Neuronal stem cell (in vitro differentiated cells): ENCODE measurements at regions not wholly inside any gene's neighbourhood (a gene's known extent, or its start where the extent isn't known, plus 50 kb on each side); places are given as distances from the start of the nearest gene placed in this dataset.

Source experiments
- DNase-seq: peaks from one replicate; pipeline ENCODE4 v3.0.0-alpha.2; 2013; ENCODE audit warnings: low spot score
- H2AFZ ChIP-seq: one replicate; pipeline ENCODE4 v1.6.1; 2013; ENCODE audit warnings: mild to moderate bottlenecking, low read length, inconsistent platforms
- H2AK5ac ChIP-seq: 2 replicates; pipeline ENCODE4 v1.6.1; 2013; ENCODE audit warnings: low read depth, mild to moderate bottlenecking, inconsistent platforms, low read length, moderate library complexity, mixed read lengths
- H2BK120ac ChIP-seq: 2 replicates; pipeline ENCODE4 v1.6.1; 2013; ENCODE audit warnings: low read depth, mild to moderate bottlenecking, inconsistent platforms, low read length, moderate library complexity, mixed read lengths
- H2BK12ac ChIP-seq: one replicate; pipeline ENCODE4 v1.6.1; 2013; ENCODE audit warnings: low read length, inconsistent platforms
- H2BK15ac ChIP-seq: 2 replicates; pipeline ENCODE4 v1.6.1; 2013; ENCODE audit warnings: mild to moderate bottlenecking, low read length, inconsistent platforms, mixed read lengths
- H2BK5ac ChIP-seq: one replicate; pipeline ENCODE4 v1.6.1; 2013; ENCODE audit warnings: inconsistent platforms, mild to moderate bottlenecking, low read length, moderate library complexity
- H3K14ac ChIP-seq: one replicate; pipeline ENCODE4 v1.6.1; 2013; ENCODE audit warnings: low read length, inconsistent platforms
- H3K18ac ChIP-seq: 2 replicates; pipeline ENCODE4 v1.6.1; 2013; ENCODE audit warnings: low read length, inconsistent platforms
- H3K23ac ChIP-seq: 2 replicates; pipeline ENCODE4 v1.6.1; 2013; ENCODE audit warnings: low read depth, mild to moderate bottlenecking, mixed read lengths, low read length, inconsistent platforms; ENCODE audit not compliant: poor library complexity
- H3K27ac ChIP-seq: replicated peaks from 3 replicates; pipeline ENCODE4 v1.5.1; 2013; ENCODE audit warnings: low read length, inconsistent platforms
- H3K27me3 ChIP-seq, 3 experiments: 2 replicates each; pipeline ENCODE4 v1.6.1; 2013; ENCODE audit warnings: low read length in 3 of 3, mild to moderate bottlenecking in 2 of 3, inconsistent platforms in 1 of 3, low read depth in 1 of 3, mixed read lengths in 1 of 3, moderate library complexity in 1 of 3; ENCODE audit not compliant: control insufficient read depth in 3 of 3, insufficient read depth in 3 of 3
- H3K36me3 ChIP-seq, 2 donors: replicated peaks in 1 of 2; 2 replicates each; pipeline ENCODE4 v1.6.1; 2013; ENCODE audit warnings: low read length in 2 of 2; ENCODE audit not compliant: control insufficient read depth in 2 of 2, insufficient read depth in 2 of 2
- H3K4ac ChIP-seq: 2 replicates; pipeline ENCODE4 v1.6.1; 2013; ENCODE audit warnings: inconsistent platforms, mild to moderate bottlenecking, low read length, moderate library complexity
- H3K4me1 ChIP-seq, 2 donors: 1 replicate in 1 of 2; 2 replicates in 1 of 2; pipeline ENCODE4 v1.6.1; 2013; ENCODE audit warnings: low read length in 2 of 2, low read depth in 1 of 2; ENCODE audit not compliant: control insufficient read depth in 2 of 2, insufficient read depth in 1 of 2
- H3K4me2 ChIP-seq: one replicate; pipeline ENCODE4 v1.6.1; 2013; ENCODE audit warnings: mild to moderate bottlenecking, low read length, inconsistent platforms; ENCODE audit not compliant: insufficient read depth, poor library complexity, severe bottlenecking
- H3K4me3 ChIP-seq, 2 donors: 2 replicates each; pipeline ENCODE4 v1.5.1; 2013; ENCODE audit warnings: low read length in 2 of 2, mild to moderate bottlenecking in 2 of 2, inconsistent platforms in 1 of 2, moderate library complexity in 1 of 2
- H3K79me1 ChIP-seq: one replicate; pipeline ENCODE4 v1.6.1; 2013; ENCODE audit warnings: low read depth, mild to moderate bottlenecking, inconsistent platforms, low read length, moderate library complexity
- H3K9ac ChIP-seq: one replicate; pipeline ENCODE4 v1.6.1; 2013; ENCODE audit warnings: mild to moderate bottlenecking, low read depth, low read length, inconsistent platforms; ENCODE audit not compliant: poor library complexity
- H3K9me3 ChIP-seq, 2 donors: replicated peaks in 1 of 2; 2 replicates each; pipeline versions ENCODE3 to v1.6.1; 2013; ENCODE audit warnings: low read length in 2 of 2, mild to moderate bottlenecking in 2 of 2, inconsistent platforms in 1 of 2, low read depth in 1 of 2, mixed read lengths in 1 of 2, moderate library complexity in 1 of 2; ENCODE audit not compliant: control insufficient read depth in 2 of 2, insufficient read depth in 1 of 2
- H4K8ac ChIP-seq: one replicate; pipeline ENCODE4 v1.6.1; 2013; ENCODE audit warnings: low read depth, mild to moderate bottlenecking, inconsistent platforms, low read length, moderate library complexity
- H4K91ac ChIP-seq: one replicate; pipeline ENCODE4 v1.6.1; 2013; ENCODE audit warnings: low read length, low read depth, mild to moderate bottlenecking, inconsistent platforms; ENCODE audit not compliant: poor library complexity
- WGBS, 2 donors: extraction: QIAGEN DNeasy Blood & Tissue Kit; methylation state at CpG; one replicate each; pipeline ENCODE4 v1.1.7; 2013; ENCODE audit warnings: missing lambda C conversion rate in 2 of 2, mixed read lengths in 1 of 2; ENCODE audit not compliant: insufficient read length in 2 of 2, insufficient replicate concordance in 1 of 2; ENCODE audit errors: extremely low coverage in 2 of 2; 5-methylcytosine and 5-hydroxymethylcytosine counted together

DNA sequence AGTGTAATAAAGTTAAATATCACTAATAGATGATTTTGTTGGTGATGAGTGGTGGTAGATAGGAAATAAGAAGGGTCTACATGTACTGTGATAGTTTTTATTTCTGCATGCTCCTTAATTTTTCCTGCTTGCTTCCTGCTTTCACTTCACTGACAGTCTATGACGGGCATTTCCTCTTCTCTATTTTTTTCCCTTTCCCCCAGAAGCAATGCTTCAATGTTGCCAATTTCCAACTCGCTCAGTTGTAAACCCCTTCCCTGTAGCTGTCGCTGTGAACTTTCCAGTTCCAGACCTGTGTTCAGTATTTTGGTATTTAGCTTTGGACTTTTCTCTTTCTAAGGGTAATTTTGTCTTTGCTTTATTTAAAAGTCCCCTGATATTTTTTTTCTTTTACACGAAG, 123.5 kb upstream of the AGR3 start:
- no peak overlapping the region for H2BK12ac ChIP-seq
- H3K18ac ChIP-seq = no peak overlapping the region
- no peak for DNase-seq
- no peak overlapping the region for H3K27ac ChIP-seq
- H2BK120ac ChIP-seq = no peak overlapping the region
- H3K4me3 ChIP-seq = no peak overlapping the region
- no peak overlapping the region for H3K9ac ChIP-seq
- no peaks in the 10 kb centered on the region for H3K27me3 ChIP-seq
- peaks cover 0 to 3% of the 10 kb centered on the region in 2 donors for H3K9me3 ChIP-seq
- no peak overlapping the region for H3K4ac ChIP-seq
- no peak overlapping the region for H2BK5ac ChIP-seq
- H4K8ac ChIP-seq = no peak overlapping the region
- no peaks in the 10 kb centered on the region for H3K79me1 ChIP-seq
- no peak overlapping the region for H2AK5ac ChIP-seq
- H4K91ac ChIP-seq = no peak overlapping the region
- H2AFZ ChIP-seq = no peak overlapping the region
- H3K4me1 ChIP-seq = no peaks in the 10 kb centered on the region
- WGBS, 2 donors = no CpG with 5 or more reads among the region's 4 CpGs
- no peaks in the 10 kb centered on the region for H3K36me3 ChIP-seq
- no peak overlapping the region for H3K23ac ChIP-seq
- H3K4me2 ChIP-seq = no peak overlapping the region
- H2BK15ac ChIP-seq = no peak overlapping the region
- H3K14ac ChIP-seq = no peak overlapping the region

DNA sequence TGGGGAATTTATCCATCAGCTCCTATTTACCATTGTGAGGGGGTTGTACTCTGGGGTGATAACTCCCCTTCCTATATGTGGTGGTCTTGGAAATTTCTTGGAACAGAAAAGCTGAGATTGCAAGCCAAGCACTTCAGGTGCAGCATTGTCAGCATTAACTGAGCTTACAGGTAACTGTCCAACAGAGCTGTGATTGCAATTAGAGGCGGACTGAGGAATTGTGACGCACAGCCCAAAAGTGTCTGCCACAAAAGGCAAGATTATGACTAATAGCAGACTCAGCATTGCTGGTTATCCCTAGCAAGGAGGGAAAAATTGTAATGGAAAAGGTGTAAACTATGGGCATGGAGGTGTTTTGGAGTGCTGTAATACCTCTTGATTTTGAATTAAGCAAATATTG, 126.1 kb upstream of the AGR3 start:
- no peak for DNase-seq
- Histone ChIP-seq H3K27ac (no peak overlapping the region), H3K14ac (no peak overlapping the region), H3K23ac (no peak overlapping the region), H3K27me3 (no peaks in the 10 kb centered on the region), H2AK5ac (no peak overlapping the region), H3K4me2 (no peak overlapping the region), H2BK12ac (no peak overlapping the region), H3K4me1 (peaks cover 0 to 4% of the 10 kb centered on the region in 2 donors), H2BK15ac (no peak overlapping the region), H2AFZ (no peak overlapping the region), H3K79me1 (no peaks in the 10 kb centered on the region), H3K9me3 (peaks cover 0 to 5% of the 10 kb centered on the region in 2 donors), H4K8ac (no peak overlapping the region), H2BK120ac (no peak overlapping the region), H4K91ac (no peak overlapping the region), H2BK5ac (no peak overlapping the region), H3K4me3 (no peak overlapping the region), H3K18ac (no peak overlapping the region), H3K9ac (no peak overlapping the region), H3K36me3 (no peaks in the 10 kb centered on the region), H3K4ac (no peak overlapping the region)
- no CpG with 5 or more reads among the region's 2 CpGs for WGBS, 2 donors

DNA sequence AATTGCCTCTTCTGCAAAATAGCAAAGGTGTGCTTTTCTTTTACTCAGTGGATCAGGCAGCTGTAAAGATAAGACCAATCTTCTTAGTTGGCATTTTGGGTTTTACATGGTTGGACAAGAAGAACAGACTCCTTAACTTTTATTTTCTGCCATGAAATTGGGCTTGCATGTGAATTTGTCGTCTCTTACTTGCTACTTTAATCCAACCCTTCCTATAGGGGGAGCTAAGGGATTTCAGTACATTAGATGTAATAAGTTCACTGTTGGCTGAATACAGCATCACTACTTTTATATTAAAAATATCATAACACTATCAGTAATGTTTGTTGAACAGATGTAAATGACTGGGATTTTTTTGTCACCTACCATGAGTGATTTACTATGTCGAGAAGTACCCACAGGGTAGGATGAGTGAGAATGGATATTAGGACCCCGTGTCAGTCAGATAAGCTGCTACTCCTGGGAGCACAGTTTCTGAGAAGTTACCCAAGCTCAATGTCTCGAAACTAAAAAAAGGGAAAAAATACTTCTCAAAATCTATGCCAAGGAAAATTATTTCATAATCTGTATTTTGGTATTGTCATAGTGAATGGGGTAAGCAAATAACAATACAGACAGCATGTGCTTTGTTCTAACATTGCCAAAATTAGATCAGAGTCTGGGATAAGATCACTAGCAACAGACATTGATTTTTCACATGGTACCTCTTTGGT, 127.4 kb upstream of the AGR3 start:
- no peak overlapping the region for H2AK5ac ChIP-seq
- H2BK12ac ChIP-seq = no peak overlapping the region
- no peak overlapping the region for H2BK15ac ChIP-seq
- no peak overlapping the region for H2AFZ ChIP-seq
- no peaks in the 10 kb centered on the region for H3K36me3 ChIP-seq
- no peaks in the 10 kb centered on the region for H3K27me3 ChIP-seq
- H3K4ac ChIP-seq = no peak overlapping the region
- no peak overlapping the region for H3K27ac ChIP-seq
- H3K79me1 ChIP-seq = no peaks in the 10 kb centered on the region
- H4K91ac ChIP-seq = no peak overlapping the region
- H3K4me3 ChIP-seq = no peak overlapping the region
- no peak overlapping the region for H2BK120ac ChIP-seq
- no peak overlapping the region for H3K4me2 ChIP-seq
- H4K8ac ChIP-seq = no peak overlapping the region
- no peak for DNase-seq
- H3K18ac ChIP-seq = no peak overlapping the region
- no CpG with 5 or more reads among the region's 4 CpGs for WGBS, 2 donors
- no peak overlapping the region for H2BK5ac ChIP-seq
- H3K9me3 ChIP-seq = peaks cover 0 to 5% of the 10 kb centered on the region in 2 donors
- H3K9ac ChIP-seq = no peak overlapping the region
- H3K23ac ChIP-seq = no peak overlapping the region
- H3K4me1 ChIP-seq = peaks cover 0 to 4% of the 10 kb centered on the region in 2 donors
- no peak overlapping the region for H3K14ac ChIP-seq

DNA sequence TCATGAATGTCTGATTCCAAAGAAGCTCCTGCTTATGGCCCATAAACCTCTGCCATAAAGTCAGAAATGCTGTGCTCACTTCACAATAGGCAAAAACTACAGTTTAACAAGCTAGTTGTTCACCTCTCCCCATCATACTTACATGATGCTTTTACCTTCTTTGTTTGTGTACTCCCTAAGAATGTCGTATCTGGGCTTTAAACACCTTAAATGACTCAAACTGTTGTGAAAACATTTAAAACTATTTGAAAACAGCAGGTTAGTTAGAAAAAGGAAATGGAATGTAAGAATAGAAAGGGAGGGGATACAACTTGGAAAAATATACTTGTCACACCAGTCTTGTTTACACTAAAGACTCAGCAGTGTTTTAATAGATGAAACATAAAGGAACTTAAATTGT, 128.2 kb upstream of the AGR3 start:
- Histone ChIP-seq H4K8ac (no peak overlapping the region), H2BK15ac (no peak overlapping the region), H3K9me3 (peaks cover 0 to 5% of the 10 kb centered on the region in 2 donors), H3K79me1 (no peaks in the 10 kb centered on the region), H3K4ac (no peak overlapping the region), H2BK120ac (no peak overlapping the region), H3K4me3 (no peak overlapping the region), H3K18ac (no peak overlapping the region), H3K4me2 (no peak overlapping the region), H3K4me1 (peaks cover 0 to 4% of the 10 kb centered on the region in 2 donors), H3K14ac (no peak overlapping the region), H3K23ac (no peak overlapping the region), H3K27ac (no peak overlapping the region), H3K9ac (no peak overlapping the region), H2AFZ (no peak overlapping the region), H2BK5ac (no peak overlapping the region), H3K27me3 (no peaks in the 10 kb centered on the region), H3K36me3 (no peaks in the 10 kb centered on the region), H2BK12ac (no peak overlapping the region), H2AK5ac (no peak overlapping the region), H4K91ac (no peak overlapping the region)
- no peak for DNase-seq
- no CpG with 5 or more reads among the region's 1 CpG for WGBS, 2 donors
